WTC11 (cell line): ENCODE measurements at regions not wholly inside any gene's neighbourhood (a gene's known extent, or its start where the extent isn't known, plus 50 kb on each side); places are given as distances from the start of the nearest gene placed in this dataset.

Experiments
- ATAC-seq: fragments of 200-7000 bp; cut with Tn5 transposase; 2 replicates; pipeline ENCODE4 v1.10.0; 2021; ENCODE audit warnings: mild to moderate bottlenecking, moderate library complexity
- CTCF ChIA-PET: fragments of 300-600 bp; sonication (Branson Sonifier 250); formaldehyde crosslinking; loops from one replicate; lab custom pipeline; 2021; ENCODE audit warnings: antibody characterized with exemption; lab: Charles Lee
- POLR2A ChIA-PET: fragments of 350-600 bp; sonication (Branson Sonifier 250); formaldehyde crosslinking; loops from one replicate; lab custom pipeline; 2021; ENCODE audit warnings: antibody characterized with exemption; lab: Charles Lee
- DNase-seq: peaks from one replicate; pipeline ENCODE4 v3.0.0; 2021; ENCODE audit warnings: low spot score
- H3K27ac Mint-ChIP-seq: 2 replicates; pipeline ENCODE4 v1.8.0; 2021; ENCODE audit warnings: mixed read lengths
- H3K27me3 Mint-ChIP-seq: 2 replicates; pipeline ENCODE4 v1.8.0; 2021; ENCODE audit warnings: low read depth, mild to moderate bottlenecking, moderate library complexity, mixed read lengths
- H3K36me3 Mint-ChIP-seq: 2 replicates; pipeline ENCODE4 v1.8.0; 2021; ENCODE audit warnings: mixed read lengths
- H3K4me1 Mint-ChIP-seq: 2 replicates; pipeline ENCODE4 v1.8.0; 2022; ENCODE audit warnings: mixed read lengths
- H3K4me3 Mint-ChIP-seq: 2 replicates; pipeline ENCODE4 v1.8.0; 2021; ENCODE audit warnings: mild to moderate bottlenecking, moderate library complexity, mixed read lengths
- H3K9me3 Mint-ChIP-seq: 2 replicates; pipeline ENCODE4 v1.8.0; 2021; ENCODE audit warnings: mixed read lengths
- ATF1 ChIP-seq: sonication (generic); formaldehyde crosslinking; IDR thresholded peaks from 2 replicates; pipeline ENCODE4 v1.8.1; 2023; ENCODE audit warnings: mild to moderate bottlenecking, moderate library complexity, missing genetic modification reagents
- CBFB ChIP-seq: sonication (generic); formaldehyde crosslinking; IDR thresholded peaks from 2 replicates; pipeline ENCODE4 v1.8.1; 2022; ENCODE audit warnings: mild to moderate bottlenecking, low read depth, missing genetic modification reagents
- CDX4 ChIP-seq: fragments of 250-450 bp; sonication (Bioruptor Pico); IDR thresholded peaks from 2 replicates; pipeline ENCODE4 v1.9.0; 2021; ENCODE audit warnings: moderate library complexity, mild to moderate bottlenecking, inconsistent platforms, borderline replicate concordance
- CREB1 ChIP-seq: sonication (generic); formaldehyde crosslinking; IDR thresholded peaks from 2 replicates; pipeline ENCODE4 v1.8.0; 2023; ENCODE audit warnings: mild to moderate bottlenecking, missing genetic modification reagents
- FOXK1 ChIP-seq: sonication (generic); formaldehyde crosslinking; IDR thresholded peaks from 2 replicates; pipeline ENCODE4 v1.8.0; 2022; ENCODE audit warnings: mild to moderate bottlenecking, moderate library complexity, missing genetic modification reagents
- FOXP1 ChIP-seq: sonication (generic); formaldehyde crosslinking; IDR thresholded peaks from 2 replicates; pipeline ENCODE4 v1.8.0; 2022; ENCODE audit warnings: missing genetic modification reagents, mild to moderate bottlenecking, moderate library complexity, borderline replicate concordance
- GABPB1 ChIP-seq: sonication (generic); formaldehyde crosslinking; IDR thresholded peaks from 2 replicates; pipeline ENCODE4 v1.8.1; 2023; ENCODE audit warnings: mild to moderate bottlenecking, missing genetic modification reagents
- IRF2 ChIP-seq: sonication (generic); formaldehyde crosslinking; IDR thresholded peaks from 2 replicates; pipeline ENCODE4 v1.8.0; 2022; ENCODE audit warnings: low read depth, missing genetic modification reagents, borderline replicate concordance
- JAZF1 ChIP-seq: fragments of 250-450 bp; sonication (Bioruptor Pico); IDR thresholded peaks from 2 replicates; pipeline ENCODE4 v1.9.0; 2021; ENCODE audit warnings: moderate library complexity, mild to moderate bottlenecking, inconsistent platforms
- MAX ChIP-seq: sonication (generic); formaldehyde crosslinking; IDR thresholded peaks from 2 replicates; pipeline ENCODE4 v1.8.0; 2022; ENCODE audit warnings: mild to moderate bottlenecking, missing genetic modification reagents
- MYBL2 ChIP-seq: sonication (generic); formaldehyde crosslinking; IDR thresholded peaks from 2 replicates; pipeline ENCODE4 v1.8.1; 2023; ENCODE audit warnings: mild to moderate bottlenecking, moderate library complexity, missing genetic modification reagents
- TEAD4 ChIP-seq: sonication (generic); formaldehyde crosslinking; IDR thresholded peaks from 2 replicates; pipeline ENCODE4 v1.8.0; 2022; ENCODE audit warnings: mild to moderate bottlenecking, missing genetic modification reagents
- ZNF138 ChIP-seq: sonication (generic); formaldehyde crosslinking; conservative IDR thresholded peaks from 2 replicates; pipeline ENCODE4 v1.8.1; 2022; ENCODE audit warnings: mild to moderate bottlenecking, moderate library complexity, missing genetic modification reagents
- ZNF263 ChIP-seq: sonication (generic); formaldehyde crosslinking; IDR thresholded peaks from 2 replicates; pipeline ENCODE4 v1.8.1; 2022; ENCODE audit warnings: low read depth, mild to moderate bottlenecking, moderate library complexity, missing genetic modification reagents
- ZNF512 ChIP-seq: sonication (generic); formaldehyde crosslinking; IDR thresholded peaks from 2 replicates; pipeline ENCODE4 v1.8.1; 2022; ENCODE audit warnings: missing genetic modification reagents, borderline replicate concordance
- ZSCAN18 ChIP-seq: fragments of 250-450 bp; sonication (Bioruptor Pico); IDR thresholded peaks from 2 replicates; pipeline ENCODE4 v2.1.2; 2022; ENCODE audit warnings: mild to moderate bottlenecking, moderate library complexity
- TF ChIP-seq, protein P1 (sequence below): sonication (generic); formaldehyde crosslinking; IDR thresholded peaks from 2 replicates; pipeline ENCODE4 v1.8.0; 2022; ENCODE audit warnings: mild to moderate bottlenecking, missing genetic modification reagents
- TF ChIP-seq, protein P2 (sequence below): sonication (generic); formaldehyde crosslinking; IDR thresholded peaks from 2 replicates; pipeline ENCODE4 v1.8.0; 2022; ENCODE audit warnings: mild to moderate bottlenecking, missing genetic modification reagents
- TF ChIP-seq, protein P3 (sequence below): sonication (generic); formaldehyde crosslinking; IDR thresholded peaks from 2 replicates; pipeline ENCODE4 v1.8.1; 2023; ENCODE audit warnings: mild to moderate bottlenecking, moderate library complexity, missing genetic modification reagents
- TF ChIP-seq, protein P4 (sequence below): sonication (generic); formaldehyde crosslinking; IDR thresholded peaks from 2 replicates; pipeline ENCODE4 v1.8.0; 2023; ENCODE audit warnings: mild to moderate bottlenecking, missing genetic modification reagents

GRCh38 chr15:86002444-86002843 is 77.2 kb upstream of the AGBL1 start:
- ATAC-seq (no peak), DNase-seq (no peak)
- Mint-ChIP-seq H3K27me3 (no peaks in the 10 kb centered on the region), H3K4me3 (no peak overlapping the region), H3K4me1 (no peaks in the 10 kb centered on the region), H3K9me3 (no peaks in the 10 kb centered on the region), H3K27ac (no peak overlapping the region), H3K36me3 (no peaks in the 10 kb centered on the region)
- TF ChIP-seq FOXK1 (CRISPR knock-in tag), result no peak
- no peak for TF ChIP-seq ZNF512 (CRISPR knock-in tag)
- TF ChIP-seq, protein P1, sequence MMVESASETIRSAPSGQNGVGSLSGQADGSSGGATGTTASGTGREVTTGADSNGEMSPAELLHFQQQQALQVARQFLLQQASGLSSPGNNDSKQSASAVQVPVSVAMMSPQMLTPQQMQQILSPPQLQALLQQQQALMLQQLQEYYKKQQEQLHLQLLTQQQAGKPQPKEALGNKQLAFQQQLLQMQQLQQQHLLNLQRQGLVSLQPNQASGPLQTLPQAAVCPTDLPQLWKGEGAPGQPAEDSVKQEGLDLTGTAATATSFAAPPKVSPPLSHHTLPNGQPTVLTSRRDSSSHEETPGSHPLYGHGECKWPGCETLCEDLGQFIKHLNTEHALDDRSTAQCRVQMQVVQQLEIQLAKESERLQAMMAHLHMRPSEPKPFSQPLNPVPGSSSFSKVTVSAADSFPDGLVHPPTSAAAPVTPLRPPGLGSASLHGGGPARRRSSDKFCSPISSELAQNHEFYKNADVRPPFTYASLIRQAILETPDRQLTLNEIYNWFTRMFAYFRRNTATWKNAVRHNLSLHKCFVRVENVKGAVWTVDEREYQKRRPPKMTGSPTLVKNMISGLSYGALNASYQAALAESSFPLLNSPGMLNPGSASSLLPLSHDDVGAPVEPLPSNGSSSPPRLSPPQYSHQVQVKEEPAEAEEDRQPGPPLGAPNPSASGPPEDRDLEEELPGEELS (CRISPR knock-in tag), result no peak
- no peak for TF ChIP-seq CREB1 (CRISPR knock-in tag)
- no peak for TF ChIP-seq FOXP1 (CRISPR knock-in tag)
- no peak for TF ChIP-seq CBFB (CRISPR knock-in tag)
- no peak for TF ChIP-seq JAZF1 (CRISPR knock-in tag)
- no peak for TF ChIP-seq IRF2
- POLR2A ChIA-PET, result no interaction called here
- CTCF ChIA-PET, result no interaction called here

DNA sequence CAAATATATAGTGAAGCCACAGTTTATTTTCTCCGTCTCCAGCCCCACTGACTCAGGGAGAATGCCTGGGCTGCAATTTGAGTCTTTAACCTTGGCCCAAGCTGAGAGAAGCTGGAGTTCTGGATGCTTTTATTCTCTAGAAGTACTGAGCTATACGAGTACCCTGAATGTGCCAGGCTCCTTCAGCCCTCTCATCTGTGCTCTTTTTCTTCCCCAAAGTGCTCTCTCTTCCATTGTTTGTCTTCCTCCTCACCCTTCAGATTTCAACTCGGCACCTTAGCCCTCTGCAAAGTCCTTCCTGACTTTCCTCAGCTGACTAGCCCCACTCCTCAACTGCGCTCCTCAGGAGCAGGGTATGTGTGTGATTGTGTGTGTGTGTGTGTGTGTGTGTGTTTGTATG is 75.6 kb upstream of the AGBL1 start:
- DNase-seq (no peak), ATAC-seq (no peak)
- TF ChIP-seq ZSCAN18 (CRISPR knock-in tag) (no peak), ZNF138 (no peak), MAX (CRISPR knock-in tag) (no peak), JAZF1 (CRISPR knock-in tag) (no peak), CDX4 (CRISPR knock-in tag) (no peak), GABPB1 (CRISPR knock-in tag) (no peak)
- no peak overlapping the region for H3K27ac Mint-ChIP-seq
- no peaks in the 10 kb centered on the region for H3K9me3 Mint-ChIP-seq
- H3K4me1 Mint-ChIP-seq, result no peaks in the 10 kb centered on the region
- no peaks in the 10 kb centered on the region for H3K27me3 Mint-ChIP-seq
- no peaks in the 10 kb centered on the region for H3K36me3 Mint-ChIP-seq
- H3K4me3 Mint-ChIP-seq, result no peak overlapping the region
- POLR2A ChIA-PET, result no interaction called here
- CTCF ChIA-PET, result no interaction called here

DNA sequence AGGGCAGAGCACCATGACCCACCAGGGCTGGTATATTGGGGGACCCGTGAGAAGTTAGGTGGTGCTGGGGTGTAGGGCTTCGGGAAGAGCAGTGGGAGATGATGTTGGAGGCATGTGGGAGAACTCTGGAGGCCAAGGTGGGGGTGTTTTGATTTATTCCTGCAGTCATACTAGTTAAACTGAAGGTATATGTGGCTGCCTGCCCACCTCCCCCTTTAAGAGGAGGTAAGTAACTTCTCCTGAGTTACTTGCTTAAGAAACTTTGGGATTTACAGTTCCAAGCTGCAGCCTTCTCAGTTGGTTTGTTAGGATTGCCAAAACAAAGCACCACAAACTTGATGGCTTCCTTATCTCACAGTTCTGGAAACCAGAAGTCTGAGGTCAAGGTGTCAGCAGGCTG is 73.1 kb upstream of the AGBL1 start:
- POLR2A ChIA-PET, result no interaction called here
- Mint-ChIP-seq H3K27me3 (no peaks in the 10 kb centered on the region), H3K4me3 (no peak overlapping the region)
- TF ChIP-seq ZNF263 (CRISPR knock-in tag), result no peak
- TF ChIP-seq ATF1 (CRISPR knock-in tag), result no peak
- TF ChIP-seq, protein P2, sequence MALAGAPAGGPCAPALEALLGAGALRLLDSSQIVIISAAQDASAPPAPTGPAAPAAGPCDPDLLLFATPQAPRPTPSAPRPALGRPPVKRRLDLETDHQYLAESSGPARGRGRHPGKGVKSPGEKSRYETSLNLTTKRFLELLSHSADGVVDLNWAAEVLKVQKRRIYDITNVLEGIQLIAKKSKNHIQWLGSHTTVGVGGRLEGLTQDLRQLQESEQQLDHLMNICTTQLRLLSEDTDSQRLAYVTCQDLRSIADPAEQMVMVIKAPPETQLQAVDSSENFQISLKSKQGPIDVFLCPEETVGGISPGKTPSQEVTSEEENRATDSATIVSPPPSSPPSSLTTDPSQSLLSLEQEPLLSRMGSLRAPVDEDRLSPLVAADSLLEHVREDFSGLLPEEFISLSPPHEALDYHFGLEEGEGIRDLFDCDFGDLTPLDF (CRISPR knock-in tag), result no peak
- no peak for TF ChIP-seq CBFB (CRISPR knock-in tag)
- TF ChIP-seq, protein P3, sequence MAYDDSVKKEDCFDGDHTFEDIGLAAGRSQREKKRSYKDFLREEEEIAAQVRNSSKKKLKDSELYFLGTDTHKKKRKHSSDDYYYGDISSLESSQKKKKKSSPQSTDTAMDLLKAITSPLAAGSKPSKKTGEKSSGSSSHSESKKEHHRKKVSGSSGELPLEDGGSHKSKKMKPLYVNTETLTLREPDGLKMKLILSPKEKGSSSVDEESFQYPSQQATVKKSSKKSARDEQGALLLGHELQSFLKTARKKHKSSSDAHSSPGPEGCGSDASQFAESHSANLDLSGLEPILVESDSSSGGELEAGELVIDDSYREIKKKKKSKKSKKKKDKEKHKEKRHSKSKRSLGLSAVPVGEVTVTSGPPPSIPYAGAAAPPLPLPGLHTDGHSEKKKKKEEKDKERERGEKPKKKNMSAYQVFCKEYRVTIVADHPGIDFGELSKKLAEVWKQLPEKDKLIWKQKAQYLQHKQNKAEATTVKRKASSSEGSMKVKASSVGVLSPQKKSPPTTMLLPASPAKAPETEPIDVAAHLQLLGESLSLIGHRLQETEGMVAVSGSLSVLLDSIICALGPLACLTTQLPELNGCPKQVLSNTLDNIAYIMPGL (CRISPR knock-in tag), result no peak
- TF ChIP-seq MYBL2 (CRISPR knock-in tag), result no peak
- TF ChIP-seq, protein P4, sequence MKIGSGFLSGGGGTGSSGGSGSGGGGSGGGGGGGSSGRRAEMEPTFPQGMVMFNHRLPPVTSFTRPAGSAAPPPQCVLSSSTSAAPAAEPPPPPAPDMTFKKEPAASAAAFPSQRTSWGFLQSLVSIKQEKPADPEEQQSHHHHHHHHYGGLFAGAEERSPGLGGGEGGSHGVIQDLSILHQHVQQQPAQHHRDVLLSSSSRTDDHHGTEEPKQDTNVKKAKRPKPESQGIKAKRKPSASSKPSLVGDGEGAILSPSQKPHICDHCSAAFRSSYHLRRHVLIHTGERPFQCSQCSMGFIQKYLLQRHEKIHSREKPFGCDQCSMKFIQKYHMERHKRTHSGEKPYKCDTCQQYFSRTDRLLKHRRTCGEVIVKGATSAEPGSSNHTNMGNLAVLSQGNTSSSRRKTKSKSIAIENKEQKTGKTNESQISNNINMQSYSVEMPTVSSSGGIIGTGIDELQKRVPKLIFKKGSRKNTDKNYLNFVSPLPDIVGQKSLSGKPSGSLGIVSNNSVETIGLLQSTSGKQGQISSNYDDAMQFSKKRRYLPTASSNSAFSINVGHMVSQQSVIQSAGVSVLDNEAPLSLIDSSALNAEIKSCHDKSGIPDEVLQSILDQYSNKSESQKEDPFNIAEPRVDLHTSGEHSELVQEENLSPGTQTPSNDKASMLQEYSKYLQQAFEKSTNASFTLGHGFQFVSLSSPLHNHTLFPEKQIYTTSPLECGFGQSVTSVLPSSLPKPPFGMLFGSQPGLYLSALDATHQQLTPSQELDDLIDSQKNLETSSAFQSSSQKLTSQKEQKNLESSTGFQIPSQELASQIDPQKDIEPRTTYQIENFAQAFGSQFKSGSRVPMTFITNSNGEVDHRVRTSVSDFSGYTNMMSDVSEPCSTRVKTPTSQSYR (CRISPR knock-in tag), result no peak
- TF ChIP-seq TEAD4 (CRISPR knock-in tag), result no peak

More for the DNA sequence above, 73.1 kb upstream of the AGBL1 start:
- DNase-seq, result no peak
- CTCF ChIA-PET, result no interaction called here
- H3K9me3 Mint-ChIP-seq, result no peaks in the 10 kb centered on the region
- ATAC-seq, result no peak
- no peaks in the 10 kb centered on the region for H3K4me1 Mint-ChIP-seq
- no peaks in the 10 kb centered on the region for H3K36me3 Mint-ChIP-seq
- no peak overlapping the region for H3K27ac Mint-ChIP-seq
